SH-SY5Y (cell line): ENCODE measurements at regions not wholly inside any gene's neighbourhood (a gene's known extent, or its start where the extent isn't known, plus 50 kb on each side); places are given as distances from the start of the nearest gene placed in this dataset.

Experiments
- GATA2 ChIP-seq: IDR thresholded peaks from 2 replicates; pipeline ENCODE4 v1.6.1; 2011; ENCODE audit warnings: mild to moderate bottlenecking, low read depth, low read length
- GATA3 ChIP-seq: IDR thresholded peaks from 2 replicates; pipeline ENCODE4 v1.6.1; 2011; ENCODE audit warnings: low read depth, mild to moderate bottlenecking, low read length, moderate library complexity

DNA sequence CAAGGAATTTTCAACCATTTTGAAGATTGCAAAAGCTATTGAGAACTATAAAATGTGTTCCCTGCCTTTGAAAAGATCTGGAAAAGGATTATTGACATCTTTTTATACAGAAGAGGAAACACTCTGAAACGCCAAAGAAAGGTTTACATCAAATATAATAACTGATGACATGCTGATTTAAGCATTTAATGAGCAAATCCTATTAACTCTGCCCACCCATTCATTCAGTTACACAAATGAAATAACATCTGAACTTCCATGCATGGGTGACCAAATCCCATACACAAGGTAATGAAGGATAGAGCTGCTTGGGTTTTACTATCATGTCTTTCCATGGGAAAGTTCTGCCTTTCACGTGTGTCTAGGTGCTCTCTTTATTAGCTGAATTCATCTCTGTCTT is 589.4 kb upstream of the WWC1 start:
- TF ChIP-seq GATA2, result no peak
- TF ChIP-seq GATA3, result no peak
